SK-N-SH (cell line): ENCODE measurements at regions not wholly inside any gene's neighbourhood (a gene's known extent, or its start where the extent isn't known, plus 50 kb on each side); places are given as distances from the start of the nearest gene placed in this dataset.

ENCODE experiments used
- CTCF ChIA-PET: fragments of 300-600, 350-600 bp; formaldehyde crosslinking; extraction: SDS; loops from one replicate; lab custom pipeline; 2021; lab: Yijun Ruan, JAX
- POLR2A ChIA-PET: fragments of 350-600 bp; sonication (Branson Sonifier 250); formaldehyde crosslinking; extraction: SDS; loops from one replicate; lab custom pipeline; 2020; ENCODE audit warnings: antibody characterized with exemption, inconsistent platforms; lab: Yijun Ruan, JAX
- DNase-seq: peaks from one replicate; pipeline ENCODE4 v3.0.0; 2012
- H2AFZ ChIP-seq: fragments of 200-600 bp; sonication (generic); 2 replicates; pipeline ENCODE4 v1.8.1; 2016; ENCODE audit warnings: antibody characterized with exemption, mild to moderate bottlenecking, low read depth
- H3F3A ChIP-seq: fragments of 200-600 bp; sonication (generic); replicated peaks from 2 replicates; pipeline ENCODE3; 2016; ENCODE audit warnings: antibody characterized with exemption, mild to moderate bottlenecking; ENCODE audit not compliant: insufficient read depth
- H3K27ac ChIP-seq, 2 experiments: fragments of 200-500 bp in 1 of 2; fragments of 200-600 bp in 1 of 2; sonication (Bioruptor generic) in 1 of 2; sonication (generic), shearing (Covaris generic) in 1 of 2; 2 replicates each; pipeline versions ENCODE4 v1.5.1 to v1.6.1; 2014 to 2016; ENCODE audit warnings: low read depth in 2 of 2, inconsistent platforms in 1 of 2, low read length in 1 of 2, mild to moderate bottlenecking in 1 of 2, mixed read lengths in 1 of 2
- H3K27me3 ChIP-seq: fragments of 200-600 bp; sonication (generic), shearing (Covaris generic); 2 replicates; pipeline ENCODE4 v1.6.1; 2016; ENCODE audit warnings: mixed run types; ENCODE audit not compliant: insufficient read depth
- H3K36me3 ChIP-seq, 2 experiments: fragments of 200-500 bp in 1 of 2; fragments of 200-600 bp in 1 of 2; sonication (Bioruptor generic) in 1 of 2; sonication (generic) in 1 of 2; replicated peaks in 1 of 2; 2 replicates each; pipeline versions ENCODE3 to v1.5.1; 2014 to 2016; ENCODE audit warnings: low read length in 1 of 2, mild to moderate bottlenecking in 1 of 2; ENCODE audit not compliant: insufficient read depth in 2 of 2, control insufficient read depth in 1 of 2
- H3K4me1 ChIP-seq, 2 experiments: fragments of 200-500 bp in 1 of 2; fragments of 200-600 bp in 1 of 2; sonication (Bioruptor generic) in 1 of 2; sonication (generic), shearing (Covaris generic) in 1 of 2; 2 replicates each; pipeline versions ENCODE4 v1.5.1 to v1.6.1; 2014 to 2016; ENCODE audit warnings: low read depth in 1 of 2, low read length in 1 of 2, mixed run types in 1 of 2; ENCODE audit not compliant: insufficient read depth in 2 of 2, control insufficient read depth in 1 of 2
- H3K4me2 ChIP-seq: fragments of 200-600 bp; sonication (generic), shearing (Covaris generic); 2 replicates; pipeline ENCODE4 v1.6.1; 2017; ENCODE audit warnings: mixed run types
- H3K4me3 ChIP-seq, 2 experiments: fragments of 200-500 bp in 1 of 2; fragments of 200-600 bp in 1 of 2; sonication (Bioruptor generic) in 1 of 2; sonication (generic), shearing (Covaris generic) in 1 of 2; 2 replicates each; pipeline versions ENCODE4 v1.5.1 to v1.8.1; 2014 to 2016; ENCODE audit warnings: low read depth in 2 of 2, inconsistent platforms in 1 of 2, low read length in 1 of 2, mild to moderate bottlenecking in 1 of 2, mixed read lengths in 1 of 2, moderate library complexity in 1 of 2
- H3K79me2 ChIP-seq: fragments of 200-600 bp; sonication (generic); 2 replicates; pipeline ENCODE4 v1.8.1; 2017; ENCODE audit warnings: mild to moderate bottlenecking; ENCODE audit not compliant: insufficient read depth
- H3K9ac ChIP-seq: fragments of 200-600 bp; sonication (generic); 2 replicates; pipeline ENCODE4 v1.6.1; 2017; ENCODE audit warnings: mixed run types
- H3K9me2 ChIP-seq: fragments of 200-600 bp; sonication (generic); 2 replicates; pipeline ENCODE4 v1.6.1; 2017; ENCODE audit warnings: mixed run types
- H3K9me3 ChIP-seq: fragments of 200-600 bp; sonication (generic); 2 replicates; pipeline ENCODE4 v1.6.1; 2017; ENCODE audit warnings: mixed run types, mild to moderate bottlenecking, moderate library complexity
- H4K20me1 ChIP-seq: fragments of 200-600 bp; sonication (generic); 2 replicates; pipeline ENCODE4 v1.6.1; 2017; ENCODE audit warnings: mild to moderate bottlenecking, mixed run types; ENCODE audit not compliant: insufficient read depth
- ELF1 ChIP-seq: IDR thresholded peaks from 2 replicates; pipeline ENCODE4 v1.4.0; 2012
- FOSL2 ChIP-seq: IDR thresholded peaks from 2 replicates; pipeline ENCODE4 v1.4.0; 2012; ENCODE audit warnings: low read depth, mild to moderate bottlenecking, moderate library complexity, borderline replicate concordance
- GATA2 ChIP-seq: sonication (generic); formaldehyde crosslinking; IDR thresholded peaks from 2 replicates; pipeline ENCODE4 v1.5.0; 2020; ENCODE audit warnings: mild to moderate bottlenecking, missing genetic modification reagents
- JUND ChIP-seq: IDR thresholded peaks from 2 replicates; pipeline ENCODE4 v1.4.0; 2012
- MEF2A ChIP-seq: IDR thresholded peaks from 2 replicates; pipeline ENCODE4 v1.4.0; 2012; ENCODE audit warnings: low read depth, borderline replicate concordance
- NRF1 ChIP-seq: IDR thresholded peaks from 2 replicates; pipeline ENCODE4 v1.6.1; 2012; ENCODE audit warnings: low read depth, mild to moderate bottlenecking, low read length
- POLR2AphosphoS5 ChIP-seq: IDR thresholded peaks from 2 replicates; pipeline ENCODE4 v1.6.1; 2012; ENCODE audit warnings: low read depth, low read length
- RAD21 ChIP-seq: IDR thresholded peaks from 2 replicates; pipeline ENCODE4 v1.6.1; 2012; ENCODE audit warnings: mild to moderate bottlenecking, low read length
- RCOR1 ChIP-seq: fragments of 150-350 bp; IDR thresholded peaks from 2 replicates; pipeline ENCODE4 v1.6.1; 2017; ENCODE audit warnings: antibody characterized with exemption, low read length
- RFX5 ChIP-seq: IDR thresholded peaks from 2 replicates; pipeline ENCODE4 v1.6.1; 2012; ENCODE audit warnings: mild to moderate bottlenecking, improper control_type of control experiment, low read length
- RXRA ChIP-seq: IDR thresholded peaks from 2 replicates; pipeline ENCODE4 v1.4.0; 2012; ENCODE audit warnings: low read depth, mild to moderate bottlenecking, borderline replicate concordance
- SIN3A ChIP-seq: IDR thresholded peaks from 2 replicates; pipeline ENCODE4 v1.6.1; 2012; ENCODE audit warnings: low read depth, mild to moderate bottlenecking, low read length, moderate library complexity, borderline replicate concordance
- TAF1 ChIP-seq: IDR thresholded peaks from 2 replicates; pipeline ENCODE4 v1.6.1; 2012; ENCODE audit warnings: low read depth, mild to moderate bottlenecking, low read length, moderate library complexity, borderline replicate concordance
- WGBS: methylation state at CpG from one replicate; pipeline ENCODE4 v1.1.6; 2017; ENCODE audit warnings: low lambda C conversion rate; 5-methylcytosine and 5-hydroxymethylcytosine counted together
- TF ChIP-seq, protein P1 (sequence below): fragments of 150-350 bp; IDR thresholded peaks from 2 replicates; pipeline ENCODE4 v1.6.1; 2016; ENCODE audit warnings: mild to moderate bottlenecking, low read depth, low read length
- TF ChIP-seq, protein P2 (sequence below): IDR thresholded peaks from 2 replicates; pipeline ENCODE4 v1.4.0; 2012; ENCODE audit warnings: low read depth, borderline replicate concordance
- TF ChIP-seq, protein P3 (sequence below): fragments of 200-600 bp; sonication (generic); IDR thresholded peaks from 2 replicates; pipeline ENCODE4 v1.6.1; 2017; ENCODE audit warnings: antibody characterized with exemption, mild to moderate bottlenecking, moderate library complexity
- TF ChIP-seq, protein P4 (sequence below): fragments of 150-350 bp; IDR thresholded peaks from 2 replicates; pipeline ENCODE4 v1.6.1; 2017; ENCODE audit warnings: antibody characterized with exemption, low read length, low read depth, borderline replicate concordance
- TF ChIP-seq, protein P5 (sequence below): IDR thresholded peaks from 2 replicates; pipeline ENCODE4 v1.4.0; 2012; ENCODE audit warnings: low read depth, borderline replicate concordance

DNA sequence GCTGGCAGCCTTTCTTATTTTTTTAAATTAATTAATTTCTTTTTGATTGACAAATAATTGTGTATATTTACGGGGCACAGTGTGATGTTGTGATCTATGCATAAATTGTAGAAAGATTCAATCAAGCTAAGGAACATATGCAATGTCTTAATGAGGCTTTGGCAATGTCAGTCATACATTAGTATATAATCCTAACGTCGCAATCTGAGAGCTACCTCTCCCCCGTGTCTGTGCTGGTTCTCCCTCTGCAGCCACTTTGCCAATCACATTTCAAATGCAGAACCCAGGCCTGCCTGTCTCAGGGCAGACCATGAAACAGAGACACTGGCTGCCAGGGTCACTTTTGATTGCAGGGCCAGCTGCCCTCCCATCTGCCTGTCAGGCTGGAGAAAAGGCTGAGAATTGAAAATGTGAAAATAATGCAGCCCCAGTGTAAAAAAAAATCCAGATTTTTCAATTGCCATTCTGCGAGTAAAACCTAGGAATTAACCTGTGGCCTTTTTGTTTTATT, 56.3 kb downstream of the SLC24A2 start:
- POLR2A ChIA-PET, result no interaction called here
- H3K9me3 ChIP-seq, result no peaks in the 10 kb centered on the region
- CTCF ChIA-PET, result interaction anchor here (0.6 to 1.8 kb wide), 4 partner anchors 8 to 103 kb away, joined by 3 to 5 read pairs (median 3); no protein-coding TSS in a partner anchor
- no peak overlapping the region for H3K9ac ChIP-seq
- H3K4me3 ChIP-seq, result no peak overlapping the region
- no peaks in the 10 kb centered on the region for H3K79me2 ChIP-seq
- H4K20me1 ChIP-seq, result no peaks in the 10 kb centered on the region
- no peak overlapping the region for H3K4me2 ChIP-seq
- 33% methylated on average over 5 of the region's 5 CpGs for WGBS
- H3K27me3 ChIP-seq, result no peaks in the 10 kb centered on the region
- no peaks in the 10 kb centered on the region; a peak in 1 of 4 replicates for H3K4me1 ChIP-seq
- no peak overlapping the region for H2AFZ ChIP-seq
- H3K9me2 ChIP-seq, result no peaks in the 10 kb centered on the region
- no peaks in the 10 kb centered on the region for H3F3A ChIP-seq
- no peak overlapping the region for H3K27ac ChIP-seq
- no peak for DNase-seq
- TF ChIP-seq, protein P1, sequence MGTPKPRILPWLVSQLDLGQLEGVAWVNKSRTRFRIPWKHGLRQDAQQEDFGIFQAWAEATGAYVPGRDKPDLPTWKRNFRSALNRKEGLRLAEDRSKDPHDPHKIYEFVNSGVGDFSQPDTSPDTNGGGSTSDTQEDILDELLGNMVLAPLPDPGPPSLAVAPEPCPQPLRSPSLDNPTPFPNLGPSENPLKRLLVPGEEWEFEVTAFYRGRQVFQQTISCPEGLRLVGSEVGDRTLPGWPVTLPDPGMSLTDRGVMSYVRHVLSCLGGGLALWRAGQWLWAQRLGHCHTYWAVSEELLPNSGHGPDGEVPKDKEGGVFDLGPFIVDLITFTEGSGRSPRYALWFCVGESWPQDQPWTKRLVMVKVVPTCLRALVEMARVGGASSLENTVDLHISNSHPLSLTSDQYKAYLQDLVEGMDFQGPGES, result no peak
- TF ChIP-seq MEF2A (no peak), TAF1 (no peak), RXRA (no peak), RAD21 (no peak), RCOR1 (no peak), FOSL2 (no peak), JUND (no peak), ELF1 (no peak), RFX5 (no peak), SIN3A (no peak), GATA2 (CRISPR knock-in tag) (no peak), NRF1 (no peak), POLR2AphosphoS5 (no peak)
- TF ChIP-seq, protein P2, sequence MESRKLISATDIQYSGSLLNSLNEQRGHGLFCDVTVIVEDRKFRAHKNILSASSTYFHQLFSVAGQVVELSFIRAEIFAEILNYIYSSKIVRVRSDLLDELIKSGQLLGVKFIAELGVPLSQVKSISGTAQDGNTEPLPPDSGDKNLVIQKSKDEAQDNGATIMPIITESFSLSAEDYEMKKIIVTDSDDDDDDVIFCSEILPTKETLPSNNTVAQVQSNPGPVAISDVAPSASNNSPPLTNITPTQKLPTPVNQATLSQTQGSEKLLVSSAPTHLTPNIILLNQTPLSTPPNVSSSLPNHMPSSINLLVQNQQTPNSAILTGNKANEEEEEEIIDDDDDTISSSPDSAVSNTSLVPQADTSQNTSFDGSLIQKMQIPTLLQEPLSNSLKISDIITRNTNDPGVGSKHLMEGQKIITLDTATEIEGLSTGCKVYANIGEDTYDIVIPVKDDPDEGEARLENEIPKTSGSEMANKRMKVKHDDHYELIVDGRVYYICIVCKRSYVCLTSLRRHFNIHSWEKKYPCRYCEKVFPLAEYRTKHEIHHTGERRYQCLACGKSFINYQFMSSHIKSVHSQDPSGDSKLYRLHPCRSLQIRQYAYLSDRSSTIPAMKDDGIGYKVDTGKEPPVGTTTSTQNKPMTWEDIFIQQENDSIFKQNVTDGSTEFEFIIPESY, result no peak
- TF ChIP-seq, protein P3, sequence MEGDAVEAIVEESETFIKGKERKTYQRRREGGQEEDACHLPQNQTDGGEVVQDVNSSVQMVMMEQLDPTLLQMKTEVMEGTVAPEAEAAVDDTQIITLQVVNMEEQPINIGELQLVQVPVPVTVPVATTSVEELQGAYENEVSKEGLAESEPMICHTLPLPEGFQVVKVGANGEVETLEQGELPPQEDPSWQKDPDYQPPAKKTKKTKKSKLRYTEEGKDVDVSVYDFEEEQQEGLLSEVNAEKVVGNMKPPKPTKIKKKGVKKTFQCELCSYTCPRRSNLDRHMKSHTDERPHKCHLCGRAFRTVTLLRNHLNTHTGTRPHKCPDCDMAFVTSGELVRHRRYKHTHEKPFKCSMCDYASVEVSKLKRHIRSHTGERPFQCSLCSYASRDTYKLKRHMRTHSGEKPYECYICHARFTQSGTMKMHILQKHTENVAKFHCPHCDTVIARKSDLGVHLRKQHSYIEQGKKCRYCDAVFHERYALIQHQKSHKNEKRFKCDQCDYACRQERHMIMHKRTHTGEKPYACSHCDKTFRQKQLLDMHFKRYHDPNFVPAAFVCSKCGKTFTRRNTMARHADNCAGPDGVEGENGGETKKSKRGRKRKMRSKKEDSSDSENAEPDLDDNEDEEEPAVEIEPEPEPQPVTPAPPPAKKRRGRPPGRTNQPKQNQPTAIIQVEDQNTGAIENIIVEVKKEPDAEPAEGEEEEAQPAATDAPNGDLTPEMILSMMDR, result no peak
- TF ChIP-seq, protein P4, sequence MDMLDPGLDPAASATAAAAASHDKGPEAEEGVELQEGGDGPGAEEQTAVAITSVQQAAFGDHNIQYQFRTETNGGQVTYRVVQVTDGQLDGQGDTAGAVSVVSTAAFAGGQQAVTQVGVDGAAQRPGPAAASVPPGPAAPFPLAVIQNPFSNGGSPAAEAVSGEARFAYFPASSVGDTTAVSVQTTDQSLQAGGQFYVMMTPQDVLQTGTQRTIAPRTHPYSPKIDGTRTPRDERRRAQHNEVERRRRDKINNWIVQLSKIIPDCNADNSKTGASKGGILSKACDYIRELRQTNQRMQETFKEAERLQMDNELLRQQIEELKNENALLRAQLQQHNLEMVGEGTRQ, result no peak
- TF ChIP-seq, protein P5, sequence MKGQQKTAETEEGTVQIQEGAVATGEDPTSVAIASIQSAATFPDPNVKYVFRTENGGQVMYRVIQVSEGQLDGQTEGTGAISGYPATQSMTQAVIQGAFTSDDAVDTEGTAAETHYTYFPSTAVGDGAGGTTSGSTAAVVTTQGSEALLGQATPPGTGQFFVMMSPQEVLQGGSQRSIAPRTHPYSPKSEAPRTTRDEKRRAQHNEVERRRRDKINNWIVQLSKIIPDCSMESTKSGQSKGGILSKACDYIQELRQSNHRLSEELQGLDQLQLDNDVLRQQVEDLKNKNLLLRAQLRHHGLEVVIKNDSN, result no peak
- H3K36me3 ChIP-seq, result no peaks in the 10 kb centered on the region
